ENCODE measurements at regions not wholly inside any gene's neighbourhood (a gene's known extent, or its start where the extent isn't known, plus 50 kb on each side); places are given as distances from the start of the nearest gene placed in this dataset.

- no peak overlapping the region for H3K4me3 ChIP-seq (replicated peaks; ENCODE audit: low read depth, low read length)
- no peak for DNase-seq (ENCODE audit: low read depth)
- no peak for TF ChIP-seq CTCF (IDR thresholded peaks at IDR 0.05; ENCODE audit: low read length, missing control alignments)
These were observed 199.6 kb downstream of the TJP1 start for GRCh38 chr15:29622637-29623036.

GRCh38 chr15:29621616-29622015, 200.7 kb downstream of the TJP1 start:
- H3K4me3 ChIP-seq (replicated peaks; ENCODE audit: low read depth, low read length): no peak overlapping the region
- no peak for TF ChIP-seq CTCF (IDR thresholded peaks at IDR 0.05; ENCODE audit: low read length, missing control alignments)
- peak; percentile 45 for DNase-seq (ENCODE audit: low read depth)

DNA sequence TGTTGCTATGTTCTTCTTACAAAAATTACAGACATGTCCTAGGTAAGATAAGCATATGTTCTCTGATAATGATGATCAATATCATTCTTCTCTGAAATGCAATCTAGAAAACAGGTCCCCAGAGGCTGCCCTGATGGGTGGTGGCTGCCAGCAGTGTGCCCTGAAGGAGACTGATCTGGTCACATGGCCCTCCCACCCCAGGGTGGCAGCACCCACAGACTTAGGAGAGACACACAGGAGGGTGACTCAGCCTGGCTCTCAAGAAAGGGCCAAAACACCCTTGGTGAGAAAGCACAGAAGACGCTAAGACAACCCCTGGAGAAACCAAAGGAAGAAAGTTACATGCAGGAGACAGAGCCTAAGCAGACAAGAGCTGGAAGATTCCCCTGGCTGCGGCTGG, 203.7 kb downstream of the TJP1 start:
- H3K4me3 ChIP-seq (replicated peaks; ENCODE audit: low read depth, low read length): no peak overlapping the region
- no peak for DNase-seq (ENCODE audit: low read depth)
- no peak for TF ChIP-seq CTCF (IDR thresholded peaks at IDR 0.05; ENCODE audit: low read length, missing control alignments)

- no peak for TF ChIP-seq CTCF (IDR thresholded peaks at IDR 0.05; ENCODE audit: low read length, missing control alignments)
- no peak for DNase-seq (ENCODE audit: low read depth)
- H3K4me3 ChIP-seq (replicated peaks; ENCODE audit: low read depth, low read length): no peak overlapping the region
These were observed 205.8 kb downstream of the TJP1 start for GRCh38 chr15:29616512-29616911.

- DNase-seq (ENCODE audit: low read depth): no peak
- TF ChIP-seq CTCF (IDR thresholded peaks at IDR 0.05; ENCODE audit: low read length, missing control alignments): no peak
- H3K4me3 ChIP-seq (replicated peaks; ENCODE audit: low read depth, low read length): no peak overlapping the region
These were observed 206.5 kb downstream of the TJP1 start for GRCh38 chr15:29615791-29616190.

DNA sequence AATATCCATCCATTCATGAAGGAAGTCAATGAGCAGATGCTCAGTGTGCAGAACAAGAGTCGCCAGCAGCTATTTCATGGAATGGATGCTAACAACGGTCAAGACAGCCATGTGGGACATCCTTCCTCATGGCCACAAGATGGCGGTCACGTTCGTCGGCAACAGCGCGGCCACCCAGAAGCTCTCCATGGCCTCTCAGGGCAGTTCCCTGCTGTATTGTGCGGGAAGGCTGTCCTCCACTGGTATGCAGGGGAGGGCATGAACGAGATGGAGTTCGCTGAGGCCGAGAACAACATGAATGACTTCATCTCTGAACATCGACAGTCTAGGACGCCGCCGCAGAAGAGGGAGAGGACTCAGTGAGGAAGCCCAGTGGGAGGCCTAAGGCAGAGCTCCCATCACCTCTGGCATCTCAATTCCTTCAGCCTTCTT, 208.3 kb downstream of the TJP1 start:
- TF ChIP-seq CTCF (IDR thresholded peaks at IDR 0.05; ENCODE audit: low read length, missing control alignments): peak; percentile 19
- peak; percentile 44 for DNase-seq (ENCODE audit: low read depth)
- no peak overlapping the region for H3K4me3 ChIP-seq (replicated peaks; ENCODE audit: low read depth, low read length)

DNA sequence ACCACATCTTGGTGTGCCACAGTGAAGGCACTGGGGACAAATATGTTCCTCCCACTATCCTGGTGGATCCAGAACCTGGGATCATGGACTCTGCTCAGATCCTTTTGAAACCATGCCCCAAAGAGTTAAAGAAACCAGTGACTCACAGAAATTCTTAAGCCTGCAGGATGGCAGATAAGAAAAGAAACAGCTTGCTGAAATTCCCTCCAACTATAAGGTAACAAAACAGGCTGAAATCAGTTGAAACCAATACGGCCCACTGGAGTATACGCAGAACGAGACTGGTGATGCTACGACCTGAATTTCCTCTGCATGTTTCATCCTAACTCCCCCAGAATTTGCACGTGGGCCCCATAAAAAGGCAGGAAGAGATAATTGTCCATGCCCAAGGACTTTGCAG, 209.6 kb downstream of the TJP1 start:
- no peak for TF ChIP-seq CTCF (IDR thresholded peaks at IDR 0.05; ENCODE audit: low read length, missing control alignments)
- H3K4me3 ChIP-seq (replicated peaks; ENCODE audit: low read depth, low read length): peak overlapping the region; percentile 7
- DNase-seq (ENCODE audit: low read depth): peak; percentile 82

Measured in fibroblast of pulmonary artery (primary cell).